GM21360 (cell line): ENCODE measurements at regions not wholly inside any gene's neighbourhood (a gene's known extent, or its start where the extent isn't known, plus 50 kb on each side); places are given as distances from the start of the nearest gene placed in this dataset.

Experiments used
- ATAC-seq: cut with Tn5 transposase; IDR thresholded peaks from one replicate; pipeline ENCODE4 v1.9.1; 2021; ENCODE audit warnings: mild to moderate bottlenecking, moderate library complexity; ENCODE audit not compliant: unreplicated experiment

DNA sequence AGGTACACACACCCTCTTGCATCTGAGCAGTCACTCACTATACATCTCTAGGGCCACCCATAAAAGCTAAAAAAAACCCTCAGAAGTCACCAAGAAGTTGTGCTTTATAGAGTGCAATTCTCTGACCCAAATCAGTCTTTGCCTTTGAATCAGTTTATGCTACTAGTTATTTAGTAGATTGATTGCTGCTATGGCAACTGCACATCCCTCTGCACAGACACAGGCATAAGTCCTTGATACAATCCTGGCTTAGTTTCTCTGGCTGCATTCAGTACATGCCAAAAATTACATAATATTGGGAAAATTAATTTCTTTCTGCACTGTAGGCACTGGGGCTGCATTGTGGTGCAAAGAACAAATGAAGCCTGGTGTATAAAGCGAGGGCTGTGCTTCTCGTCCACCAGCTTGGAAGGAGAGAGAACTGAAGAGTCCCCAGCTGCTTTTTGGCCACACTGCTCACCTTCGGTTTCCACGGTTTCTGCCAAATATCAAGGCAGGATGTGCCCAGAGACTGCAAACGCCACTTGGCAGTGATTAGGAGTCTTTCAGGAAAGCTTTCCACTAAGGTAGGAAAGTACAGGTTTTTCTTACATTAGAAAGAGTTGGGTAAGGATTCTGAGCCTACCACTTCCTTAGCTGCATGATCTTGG is 258.4 kb downstream of the ELAVL2 start:
- ATAC-seq = no peak

DNA sequence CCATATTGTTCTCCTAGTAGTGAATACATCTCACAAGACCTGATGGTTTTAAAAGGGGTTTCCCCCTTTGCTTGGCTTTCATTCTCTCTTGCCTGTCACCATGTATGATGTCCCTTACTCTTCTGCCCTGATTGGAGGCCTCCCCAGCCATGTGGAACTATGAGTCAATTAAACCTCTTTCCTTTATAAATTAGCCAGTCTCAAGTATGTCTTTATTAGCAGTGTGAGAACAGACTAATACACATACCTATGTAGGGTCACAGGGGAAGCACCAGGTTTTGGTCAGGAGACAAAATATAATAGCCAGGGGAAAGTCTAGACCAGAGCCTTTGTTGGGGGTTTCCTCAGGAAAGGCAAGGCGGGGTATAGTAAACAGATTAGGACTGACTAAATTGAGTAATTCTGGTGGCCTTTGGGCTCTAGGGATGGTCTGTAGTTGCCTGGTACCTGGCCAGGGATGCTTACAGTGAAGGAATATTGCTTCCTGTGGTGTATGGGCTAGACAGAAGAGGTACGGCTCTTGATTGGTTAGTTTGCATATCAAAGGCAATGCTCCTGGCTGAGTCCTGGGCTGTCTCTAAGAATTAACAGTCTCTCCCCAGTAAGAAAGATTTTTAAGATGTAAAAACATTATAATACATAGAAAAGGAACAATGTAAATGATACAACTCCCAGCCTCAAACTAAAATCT is 254.5 kb downstream of the ELAVL2 start:
- ATAC-seq = peak; percentile 57

DNA sequence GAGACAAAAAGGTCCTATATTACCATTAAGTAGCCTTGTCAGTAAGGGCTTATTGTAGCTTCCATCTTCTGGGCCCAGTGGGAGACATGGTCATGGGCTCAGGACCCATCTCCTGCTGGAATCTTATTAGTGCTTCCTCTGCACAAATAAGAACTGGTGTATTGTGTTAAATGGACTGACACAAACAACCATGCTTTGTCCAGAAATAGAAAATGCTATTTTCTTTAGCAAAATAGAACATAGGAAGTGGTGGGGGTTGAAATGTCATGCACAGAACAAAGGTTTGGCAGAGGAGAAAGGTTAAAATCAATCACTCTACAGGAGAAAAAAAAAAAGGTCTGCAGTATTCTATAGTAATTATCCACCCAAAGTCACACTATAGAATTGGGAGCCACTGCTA is 252.2 kb downstream of the ELAVL2 start:
- no peak for ATAC-seq

DNA sequence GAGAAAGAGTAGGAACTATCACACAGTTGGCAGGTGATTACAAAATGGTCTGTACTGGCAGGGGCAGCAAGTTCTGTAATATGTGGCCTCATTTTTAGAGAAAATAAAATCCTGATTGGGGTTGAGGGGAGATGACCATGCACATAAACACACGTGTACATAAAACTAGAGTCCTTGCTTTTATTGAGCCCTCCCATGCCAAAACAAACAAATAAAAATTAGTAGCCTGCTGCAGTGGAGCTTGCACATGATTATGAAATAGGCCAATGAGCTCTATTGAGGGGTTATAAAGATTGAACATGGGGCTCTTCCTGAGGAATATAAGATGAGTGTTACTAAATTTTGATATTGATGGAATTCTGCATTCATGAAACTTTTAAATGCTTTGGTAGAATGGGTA is 248.4 kb downstream of the ELAVL2 start:
- ATAC-seq = no peak

DNA sequence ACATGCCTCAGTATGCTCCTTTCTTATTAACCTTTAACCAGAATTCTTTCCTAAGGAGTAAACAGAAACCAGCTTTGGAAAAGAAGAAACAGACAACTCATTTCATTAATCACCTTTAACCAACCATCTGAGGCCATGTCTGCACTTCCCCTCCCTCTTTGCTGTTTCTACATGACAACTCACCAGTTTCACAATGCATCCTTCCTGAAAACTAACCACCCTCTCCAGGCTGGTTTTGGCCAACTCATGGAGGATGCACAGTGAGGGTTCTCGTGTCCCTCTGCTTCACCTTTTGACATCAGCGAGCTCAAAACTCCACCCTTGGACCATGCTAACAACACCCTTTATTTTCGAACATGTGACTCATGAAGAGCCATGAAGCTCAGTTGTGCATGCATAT is 244.1 kb downstream of the ELAVL2 start:
- ATAC-seq = no peak

DNA sequence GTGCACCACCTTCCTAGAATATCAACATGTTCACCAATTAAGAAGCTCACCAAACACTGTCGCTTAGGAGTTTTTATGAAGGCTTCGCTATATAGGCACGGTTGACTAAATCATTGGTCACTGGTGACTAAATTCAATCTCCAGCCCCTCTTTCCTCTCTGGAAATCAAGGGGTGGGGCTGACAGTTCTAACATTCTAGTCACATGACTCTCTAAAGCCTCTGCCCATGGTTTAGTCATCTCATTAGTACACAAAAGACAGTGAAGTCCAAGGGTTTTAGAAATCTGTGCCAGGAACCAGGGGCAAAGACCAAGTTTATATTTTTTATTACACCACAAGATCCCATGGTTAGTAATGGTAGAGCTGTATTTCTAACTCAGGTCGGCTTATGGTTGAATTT is 243.2 kb downstream of the ELAVL2 start:
- ATAC-seq = no peak

DNA sequence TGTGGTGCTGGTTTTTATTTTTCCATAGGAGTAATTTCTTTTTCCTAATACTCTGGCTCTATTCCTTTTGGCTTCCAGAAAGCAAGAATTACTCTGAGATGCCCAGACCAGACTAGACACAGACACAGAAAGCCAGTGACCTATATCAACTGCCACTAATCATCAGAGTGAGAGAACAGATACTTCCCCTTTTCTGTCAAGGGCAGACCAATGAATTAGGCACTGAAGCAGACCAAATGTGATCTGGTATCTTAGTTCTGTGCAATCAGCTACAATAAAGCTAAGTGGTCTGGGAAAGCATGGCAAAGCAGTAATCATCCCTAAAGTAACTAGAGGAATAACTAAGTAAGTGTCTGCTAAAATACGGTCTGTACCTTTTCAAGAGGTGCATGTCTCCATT is 239.1 kb downstream of the ELAVL2 start:
- peak; percentile 55 for ATAC-seq

DNA sequence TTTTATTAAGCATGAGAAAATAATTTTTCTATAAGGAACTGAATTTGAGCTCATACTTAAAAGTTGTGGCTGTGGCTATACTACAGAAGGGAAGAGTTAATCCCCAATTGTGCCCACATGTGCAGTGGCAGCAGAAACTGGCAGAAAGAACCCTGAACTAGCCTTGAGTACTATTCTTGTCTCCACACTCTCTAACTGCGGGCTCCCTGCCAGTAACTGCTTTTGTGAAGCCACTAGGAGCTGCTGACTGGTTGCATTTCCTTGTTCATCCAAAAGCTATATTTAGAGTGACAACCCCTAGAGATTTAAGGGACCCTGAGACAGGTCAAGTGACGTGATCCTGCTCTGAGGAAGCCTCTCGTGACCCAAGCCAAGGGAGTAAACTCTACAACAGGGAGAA is 238.6 kb downstream of the ELAVL2 start:
- no peak for ATAC-seq

DNA sequence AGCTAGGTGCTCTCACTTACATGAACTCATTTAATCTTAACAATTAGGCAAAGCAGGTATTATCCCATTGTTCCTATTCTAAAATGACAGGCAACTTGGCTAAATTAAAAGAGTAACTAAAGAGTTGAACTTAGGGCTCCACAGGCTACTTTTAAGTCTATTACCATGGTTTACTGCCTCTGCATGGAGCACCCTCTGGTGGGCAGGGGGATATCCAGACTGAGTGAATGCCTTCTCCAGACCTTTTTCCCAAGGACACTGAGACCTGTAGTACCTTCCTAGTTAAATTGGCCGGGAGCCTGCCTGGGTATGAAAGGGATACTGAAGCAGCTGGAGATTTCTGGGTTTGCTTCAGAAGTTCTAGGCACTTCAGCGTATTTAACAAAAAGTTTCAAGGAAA is 238.1 kb downstream of the ELAVL2 start:
- no peak for ATAC-seq

DNA sequence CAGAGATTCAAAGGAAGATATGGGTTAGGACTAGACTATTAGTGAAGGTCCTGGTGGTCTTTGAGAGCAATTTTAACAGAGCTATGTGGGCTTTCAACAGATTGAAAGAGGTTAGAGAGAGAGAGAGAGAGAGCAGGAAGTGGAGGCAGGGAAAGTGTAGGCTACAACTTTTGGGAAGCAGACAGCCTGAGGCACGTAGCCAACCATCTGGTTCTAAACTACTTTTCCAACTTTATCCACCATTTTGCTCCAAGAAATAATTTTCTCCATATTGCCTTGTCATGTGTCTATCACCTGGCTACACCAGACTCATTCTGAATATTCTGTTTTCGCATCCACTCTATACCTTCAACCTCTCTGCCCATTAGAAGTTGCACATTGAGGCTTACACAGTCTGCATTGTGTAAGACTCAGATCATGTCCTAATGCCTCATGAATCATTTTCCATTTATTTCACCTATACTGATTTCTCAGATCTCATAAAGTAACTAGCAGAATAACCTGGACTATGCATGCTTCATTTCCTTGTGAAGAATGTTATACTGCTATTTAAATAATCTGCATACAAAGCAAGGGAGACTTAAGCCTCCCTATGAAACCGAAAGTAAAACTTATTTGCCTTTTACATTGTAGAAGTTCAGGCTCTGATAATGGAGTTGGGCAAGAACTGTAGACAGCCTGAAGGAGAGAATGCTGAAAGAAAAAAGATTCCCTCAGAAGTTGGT is 235.6 kb downstream of the ELAVL2 start:
- ATAC-seq = no peak

DNA sequence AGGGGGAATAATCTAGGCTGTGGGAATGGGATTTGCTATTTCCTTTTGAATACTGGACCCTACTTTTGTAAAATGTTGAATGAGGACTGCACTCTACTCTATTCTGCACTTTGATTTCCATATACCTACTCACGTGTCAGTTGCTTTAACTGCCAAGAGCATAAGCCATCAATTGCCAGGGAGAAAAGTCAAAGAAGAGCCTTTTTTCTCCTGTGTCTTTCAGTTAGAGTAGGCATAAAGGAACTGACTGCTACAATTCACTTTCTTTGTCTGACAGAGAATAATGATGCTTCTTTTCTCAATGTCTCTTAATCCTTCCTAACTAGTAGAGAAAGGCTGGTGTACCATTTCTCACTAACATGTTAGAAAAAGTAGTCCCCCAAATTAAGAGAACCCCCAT is 231.6 kb downstream of the ELAVL2 start:
- ATAC-seq = no peak

DNA sequence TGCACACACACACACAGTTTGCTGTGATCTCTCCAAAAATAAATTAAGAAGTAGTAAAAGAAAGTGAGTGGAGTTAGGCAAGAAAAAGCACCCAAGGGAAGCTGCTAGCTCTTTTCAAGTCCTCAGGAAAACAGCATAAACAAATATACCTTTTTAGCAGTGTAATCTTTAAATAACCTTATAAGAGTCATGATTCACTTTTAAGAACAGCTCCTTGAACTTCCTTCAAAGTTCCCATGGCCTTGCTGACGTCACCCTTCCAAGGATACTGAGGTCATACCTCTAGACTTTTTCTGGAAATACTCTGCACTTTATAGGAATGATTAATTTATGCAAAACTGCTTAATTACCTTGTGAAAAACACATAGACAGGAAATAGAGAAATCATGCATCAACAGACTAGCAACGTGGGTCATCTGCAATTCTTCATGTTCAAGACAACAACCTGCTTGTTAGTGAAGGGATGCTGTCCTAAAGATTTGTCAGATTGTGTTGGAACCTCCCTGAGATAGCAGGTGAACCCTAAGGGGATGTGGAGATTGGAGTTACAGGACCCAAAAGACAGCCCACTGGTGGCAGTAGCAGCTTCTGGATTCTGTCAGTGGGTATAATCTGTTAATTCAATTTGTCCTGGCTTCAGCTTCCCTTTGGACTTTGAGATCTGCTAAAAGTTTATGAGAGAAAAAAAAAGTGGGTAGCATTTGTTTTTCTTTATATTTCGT is 229.0 kb downstream of the ELAVL2 start:
- ATAC-seq = no peak

DNA sequence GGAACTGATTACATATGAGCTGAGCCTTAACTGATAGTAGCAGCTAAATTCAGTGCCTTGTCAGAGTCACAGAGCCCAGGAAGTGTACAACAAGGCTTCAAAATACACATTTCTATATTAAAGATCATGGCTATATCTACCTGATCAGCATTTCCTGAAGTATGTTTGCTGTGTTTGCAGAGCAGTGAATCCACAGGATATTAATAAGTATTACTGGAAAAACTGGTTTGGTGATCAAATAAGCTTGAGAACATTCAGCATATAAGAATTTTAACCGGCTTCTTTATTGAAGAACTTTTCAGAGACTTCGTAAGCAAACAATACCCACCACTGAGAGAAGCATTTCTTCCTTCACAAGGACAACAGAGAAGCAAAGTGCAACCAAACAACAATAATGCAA is 227.0 kb downstream of the ELAVL2 start:
- no peak for ATAC-seq

DNA sequence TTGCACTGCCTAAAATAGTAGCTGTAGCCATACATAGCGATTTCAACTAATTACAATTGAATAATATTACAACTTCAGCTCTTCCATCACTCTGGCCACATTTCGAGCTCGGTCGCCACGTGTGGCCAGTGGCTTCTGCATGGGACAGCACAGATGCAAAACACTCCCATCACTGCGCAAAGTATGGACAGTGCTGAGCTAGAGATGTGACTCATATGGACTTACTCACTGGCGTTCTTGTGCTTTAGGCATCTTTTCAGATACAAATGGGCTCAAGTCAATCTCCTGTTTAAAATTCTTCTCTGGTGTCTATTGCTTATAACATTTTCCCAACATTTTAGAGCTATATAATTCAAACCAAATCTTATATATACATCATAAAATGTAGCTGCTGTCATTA is 222.7 kb downstream of the ELAVL2 start:
- no peak for ATAC-seq

DNA sequence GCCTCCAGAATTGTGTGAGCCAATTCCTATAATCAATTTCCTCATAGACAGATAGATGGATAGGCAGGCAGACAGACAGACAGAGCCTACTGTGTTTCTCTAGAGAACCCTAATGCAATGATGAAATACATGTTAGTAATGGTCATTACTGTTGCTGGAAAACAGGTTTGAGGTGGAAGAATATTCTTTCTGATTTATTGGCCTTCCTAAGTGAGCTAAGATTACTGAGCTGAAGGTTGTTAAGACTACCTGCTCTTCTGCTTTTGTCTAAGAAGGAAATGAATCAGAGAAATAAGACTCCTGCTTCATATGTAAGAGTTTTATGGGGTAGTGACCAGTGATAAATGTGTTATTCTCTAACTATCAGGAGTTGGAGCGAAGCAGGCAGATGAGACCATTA is 219.9 kb downstream of the ELAVL2 start:
- no peak for ATAC-seq

DNA sequence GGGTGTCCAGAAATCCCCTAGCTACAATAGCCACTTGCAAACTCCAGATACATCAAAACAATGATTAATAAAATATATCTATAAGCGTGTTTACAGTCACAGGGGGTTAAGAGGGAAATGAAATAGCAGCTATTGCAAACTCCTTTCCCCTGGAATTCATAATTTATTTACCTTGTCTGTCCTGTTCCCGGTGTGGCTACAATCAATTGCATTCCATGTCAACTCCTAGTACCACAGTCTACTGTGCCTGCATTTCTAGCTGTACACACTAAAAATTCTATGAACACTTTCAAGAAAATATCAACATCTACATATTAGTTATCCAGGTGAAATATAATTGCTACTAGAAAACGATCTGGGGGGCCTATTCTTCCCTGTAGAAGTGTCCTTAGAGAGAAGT is 217.6 kb downstream of the ELAVL2 start:
- no peak for ATAC-seq

DNA sequence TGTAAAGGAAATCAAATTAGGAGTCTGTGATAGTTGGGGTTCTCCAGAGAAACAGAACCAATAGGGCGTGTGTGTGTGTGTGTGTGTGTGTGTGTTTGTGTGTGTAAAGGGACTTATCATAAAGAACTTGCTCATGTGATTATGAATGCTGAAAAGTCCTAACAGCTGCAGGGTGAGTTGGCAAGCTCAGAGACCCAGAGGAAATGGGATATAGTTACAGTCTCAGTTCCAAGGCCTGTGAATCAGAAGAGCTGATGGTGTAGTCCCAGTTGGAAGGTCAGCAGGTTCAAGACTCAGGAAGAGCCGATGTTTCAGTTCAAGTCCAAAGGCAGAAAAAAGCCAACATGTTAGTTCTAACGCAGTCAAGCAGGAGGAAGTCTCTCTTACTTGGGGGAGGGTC is 214.2 kb downstream of the ELAVL2 start:
- ATAC-seq = no peak

DNA sequence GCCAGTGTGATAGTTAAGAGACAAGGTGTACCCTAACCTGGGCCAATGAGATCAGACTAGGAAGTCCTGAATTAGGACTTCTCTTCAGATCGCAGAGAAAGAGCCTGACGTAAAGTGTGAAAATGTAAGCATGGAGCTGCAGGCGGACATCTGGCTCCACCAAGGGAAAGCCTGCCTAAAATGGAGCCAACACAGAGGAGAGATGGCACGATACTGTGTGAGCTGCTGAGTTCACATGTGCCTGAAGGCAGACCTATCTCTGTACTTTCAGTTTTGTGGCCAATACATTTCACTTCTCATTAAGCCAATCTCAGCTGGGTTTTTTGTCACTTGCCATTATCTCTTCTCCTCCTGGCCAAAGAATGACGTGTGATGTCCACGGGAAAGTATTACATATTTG is 210.5 kb downstream of the ELAVL2 start:
- no peak for ATAC-seq

DNA sequence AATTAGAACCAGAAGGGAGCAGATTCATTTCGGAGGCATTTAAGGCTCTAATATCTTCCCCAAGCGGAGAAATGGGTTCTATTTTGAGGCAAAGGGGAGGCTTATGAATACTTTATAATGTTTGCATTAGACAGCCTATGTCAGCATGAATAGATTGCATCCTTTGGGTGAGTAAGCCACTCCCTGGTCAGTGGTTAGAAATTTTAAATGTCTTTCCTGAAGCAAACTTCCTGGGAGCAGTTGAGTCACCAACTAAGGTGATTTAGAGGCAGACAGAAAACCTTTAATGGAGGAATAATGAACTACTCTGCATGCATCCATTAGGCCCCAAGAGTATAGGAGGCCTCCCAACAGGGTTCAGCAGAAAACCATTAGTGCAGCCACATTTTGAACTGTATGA is 204.9 kb downstream of the ELAVL2 start:
- no peak for ATAC-seq

DNA sequence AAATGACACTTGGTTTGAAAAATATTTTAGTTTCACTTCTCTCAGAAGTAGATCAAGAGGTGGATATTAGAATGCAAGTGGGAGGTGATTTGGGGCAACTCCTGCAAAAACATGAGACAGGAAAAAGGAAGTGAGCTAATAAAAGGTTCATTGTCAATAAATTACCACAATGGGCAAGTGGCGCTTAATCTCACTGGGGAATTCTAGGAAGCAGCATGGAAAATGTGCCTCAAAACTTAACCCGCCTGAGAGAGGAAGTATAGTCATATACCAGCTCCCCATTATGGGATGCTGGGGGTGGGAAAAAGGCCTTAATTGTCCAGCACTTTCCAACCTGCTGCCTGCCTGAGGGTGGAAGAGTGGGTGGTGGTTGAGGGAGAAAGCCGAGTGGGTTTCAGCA is 204.1 kb downstream of the ELAVL2 start:
- ATAC-seq = no peak

DNA sequence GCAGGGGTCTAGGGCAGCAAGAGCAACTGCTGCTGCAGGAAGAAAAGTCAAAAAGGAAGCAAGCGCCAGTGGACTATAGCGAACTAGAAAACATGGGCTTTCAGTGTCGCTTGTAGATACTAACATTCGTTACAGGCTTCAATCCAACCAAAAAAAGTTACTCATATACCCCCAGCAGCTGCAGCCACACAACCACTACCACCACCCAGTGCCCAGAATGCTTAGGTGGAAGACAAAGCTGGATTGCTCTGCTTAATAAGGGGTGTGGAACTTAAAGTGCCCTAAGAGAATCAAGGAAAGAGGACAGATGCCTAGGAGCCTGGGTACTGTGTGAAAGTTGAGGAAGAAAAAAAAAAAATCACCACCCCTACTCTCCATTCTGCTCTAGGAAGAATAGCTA is 203.6 kb downstream of the ELAVL2 start:
- no peak for ATAC-seq

DNA sequence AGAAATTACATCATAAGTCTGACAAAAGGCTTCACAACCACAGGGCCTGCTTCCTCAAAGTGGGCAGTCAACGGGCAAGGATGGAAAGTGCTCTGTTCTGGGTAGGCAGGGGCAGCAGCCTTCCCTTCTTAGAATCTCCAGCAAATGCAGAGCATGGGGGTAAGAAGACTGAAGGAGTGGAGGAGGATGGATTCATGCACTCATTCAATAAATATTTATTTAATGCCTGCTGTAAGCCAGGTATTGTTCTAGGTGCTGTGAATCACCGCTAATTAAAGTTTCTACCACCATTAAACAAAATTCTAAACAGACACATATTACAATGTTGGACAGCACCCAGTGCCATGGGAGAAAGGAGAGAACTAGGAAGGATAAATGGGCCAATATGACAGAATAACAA is 195.6 kb downstream of the ELAVL2 start:
- ATAC-seq = no peak
